HepG2 (cell line): ENCODE measurements at regions not wholly inside any gene's neighbourhood (a gene's known extent, or its start where the extent isn't known, plus 50 kb on each side); places are given as distances from the start of the nearest gene placed in this dataset.

Source experiments
- ATAC-seq: fragments of 200-7000 bp; cut with Tn5 transposase; 3 replicates; pipeline ENCODE4 v1.9.1; 2020; ENCODE audit warnings: mild to moderate bottlenecking, moderate library complexity
- BruUV-seq: library from RNA; stranded (reverse); fragments of 400-500 nt; replicated peaks from 2 replicates; lab custom pipeline; 2021; lab: Mats Ljungman, UMichigan
- CTCF ChIA-PET: fragments of 300-600 bp; formaldehyde crosslinking; extraction: SDS; loops from one replicate; lab custom pipeline; 2021; ENCODE audit warnings: low total read pairs, inconsistent platforms, low intra/inter-chr PET ratio; lab: Yijun Ruan, JAX
- POLR2A ChIA-PET: fragments of 350-600 bp; sonication (Branson Sonifier 250); formaldehyde crosslinking; loops from one replicate; lab custom pipeline; 2020; ENCODE audit warnings: antibody characterized with exemption, inconsistent platforms; lab: Yijun Ruan, JAX
- DNase-seq: peaks from one replicate; pipeline ENCODE4 v3.0.0-alpha.2; 2015; ENCODE audit warnings: low spot score
- FAIRE-seq: peaks from 3 replicates; lab custom pipeline; 2011; peaks lifted over from hg19 to GRCh38; lab: Jason Lieb, UNC
- H2AFZ ChIP-seq: one replicate; pipeline ENCODE4 v1.6.1; 2011; ENCODE audit warnings: low read length, inconsistent platforms
- H3K27ac ChIP-seq: fragments of 300-600 bp; 3 replicates; pipeline ENCODE4 v1.8.0; 2011; ENCODE audit warnings: mixed run types, mild to moderate bottlenecking, mixed read lengths, low read length, inconsistent platforms; ENCODE audit not compliant: insufficient read depth; ENCODE audit errors: extremely low read length
- H3K27me3 ChIP-seq, 2 experiments: fragments of 200-600 bp in 1 of 2; 2 replicates in 1 of 2; 3 replicates in 1 of 2; pipeline versions ENCODE4 v1.6.0 to v1.8.0; 2011; ENCODE audit warnings: low read length in 2 of 2, mild to moderate bottlenecking in 2 of 2, moderate library complexity in 2 of 2, inconsistent platforms in 1 of 2; ENCODE audit not compliant: insufficient read depth in 2 of 2, control insufficient read depth in 1 of 2
- H3K36me3 ChIP-seq, 2 experiments: fragments of 200-600 bp in 1 of 2; replicated peaks in 1 of 2; 2 replicates in 1 of 2; 3 replicates in 1 of 2; pipeline versions ENCODE4 v1.5.1 to v1.8.0; 2011; ENCODE audit warnings: low read length in 2 of 2, inconsistent platforms in 1 of 2; ENCODE audit not compliant: insufficient read depth in 2 of 2, control insufficient read depth in 1 of 2
- H3K4me1 ChIP-seq: 2 replicates; pipeline ENCODE4 v1.5.1; 2012; ENCODE audit warnings: low read length, inconsistent platforms; ENCODE audit not compliant: insufficient read depth
- H3K4me2 ChIP-seq: 2 replicates; pipeline ENCODE4 v1.6.0; 2011; ENCODE audit warnings: low read depth, low read length, inconsistent platforms
- H3K4me3 ChIP-seq, 3 experiments: fragments of 200-600 bp in 1 of 3; sonication (generic), shearing (Covaris generic) in 1 of 3; replicated peaks in 1 of 3; 2 replicates each; pipeline ENCODE4 v1.5.1; 2011 to 2016; ENCODE audit warnings: low read length in 3 of 3, inconsistent platforms in 2 of 3, low read depth in 2 of 3, mild to moderate bottlenecking in 2 of 3, control low read depth in 1 of 3, mixed read lengths in 1 of 3; ENCODE audit not compliant: insufficient read depth in 1 of 3
- H3K79me2 ChIP-seq: one replicate; pipeline ENCODE4 v1.6.1; 2011; ENCODE audit warnings: low read length, inconsistent platforms; ENCODE audit not compliant: insufficient read depth
- H3K9ac ChIP-seq: 2 replicates; pipeline ENCODE4 v1.6.0; 2011; ENCODE audit warnings: mild to moderate bottlenecking, low read depth, low read length, inconsistent platforms; ENCODE audit not compliant: insufficient read depth
- H3K9me3 ChIP-seq: 2 replicates; pipeline ENCODE4 v1.5.1; 2012; ENCODE audit warnings: mild to moderate bottlenecking, low read length
- H4K20me1 ChIP-seq: 2 replicates; pipeline ENCODE4 v1.6.0; 2011; ENCODE audit warnings: inconsistent platforms, mild to moderate bottlenecking, low read length, moderate library complexity; ENCODE audit not compliant: insufficient read depth
- ATM ChIP-seq: fragments of 450-650 bp; IDR thresholded peaks from 2 replicates; pipeline ENCODE4 v1.7.1; 2017; ENCODE audit warnings: mild to moderate bottlenecking, borderline replicate concordance
- KLF6 ChIP-seq: IDR thresholded peaks from 2 replicates; pipeline ENCODE4 v1.8.0; 2016; ENCODE audit warnings: missing biosample characterization, missing genetic modification reagents
- SETDB1 ChIP-seq: sonication (generic); formaldehyde crosslinking; IDR thresholded peaks from 2 replicates; pipeline ENCODE4 v1.5.1; 2020; ENCODE audit warnings: missing genetic modification reagents, mild to moderate bottlenecking, borderline replicate concordance
- YEATS2 ChIP-seq: sonication (generic); formaldehyde crosslinking; IDR thresholded peaks from 2 replicates; pipeline ENCODE4 v1.4.0; 2020; ENCODE audit warnings: missing genetic modification reagents, borderline replicate concordance
- ZNF629 ChIP-seq: sonication (generic); formaldehyde crosslinking; conservative IDR thresholded peaks from 2 replicates; pipeline ENCODE4 v1.5.0; 2020; ENCODE audit warnings: missing genetic modification reagents
- WGBS: methylation state at CpG from one replicate; pipeline ENCODE4 v1.1.6; 2017; ENCODE audit warnings: low lambda C conversion rate; 5-methylcytosine and 5-hydroxymethylcytosine counted together
- in situ Hi-C: cut with HindIII; loops from 2 replicates; pipeline ENCODE4 v1.10.0; 2017; ENCODE audit warnings: low pct_unique_long_range_greater_than_20kb; ENCODE audit not compliant: extremely low pct_ligation_motif_present
- intact Hi-C: fragments of 100-400 bp; cut with micrococcal nuclease; formaldehyde crosslinking; loops from one replicate; pipeline ENCODE4 v1.10.0; 2022; ENCODE audit not compliant: unreplicated experiment
- TF ChIP-seq, protein P1 (sequence below): sonication (generic); formaldehyde crosslinking; IDR thresholded peaks from 2 replicates; pipeline ENCODE4 v1.5.1; 2020; ENCODE audit warnings: missing genetic modification reagents, mild to moderate bottlenecking, borderline replicate concordance
- TF ChIP-seq, protein P2 (sequence below): sonication (generic); formaldehyde crosslinking; IDR thresholded peaks from 2 replicates; pipeline ENCODE4 v1.4.0; 2020; ENCODE audit warnings: missing genetic modification reagents
- TF ChIP-seq, protein P3 (sequence below): sonication (generic); formaldehyde crosslinking; IDR thresholded peaks from 2 replicates; pipeline ENCODE4 v1.5.0; 2020; ENCODE audit warnings: mild to moderate bottlenecking, missing genetic modification reagents, borderline replicate concordance

DNA sequence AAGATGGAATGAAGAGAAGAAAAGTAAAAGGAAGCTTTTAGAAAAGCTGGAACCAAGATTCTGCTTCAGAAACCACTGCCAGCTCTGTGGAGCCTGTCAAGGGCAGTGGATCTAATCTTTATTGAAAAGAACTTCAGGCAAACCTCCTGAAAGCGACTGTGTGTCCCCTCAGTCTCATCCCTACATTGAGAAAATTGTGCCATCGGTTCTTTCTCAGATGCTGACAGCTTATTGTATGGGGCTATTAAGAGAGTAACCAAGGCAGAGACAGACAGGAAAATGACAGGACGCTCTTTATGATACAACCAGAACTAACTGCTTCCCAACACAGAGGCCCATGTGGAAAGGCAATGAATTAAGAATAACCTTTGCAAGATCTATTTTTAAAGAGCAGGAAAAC is 763.2 kb upstream of the CHAC2 start:
- Histone ChIP-seq H3K4me1 (no peaks in the 10 kb centered on the region), H3K27me3 (no peaks in the 10 kb centered on the region), H3K4me2 (no peak overlapping the region), H4K20me1 (no peaks in the 10 kb centered on the region), H3K9me3 (no peaks in the 10 kb centered on the region), H2AFZ (no peak overlapping the region), H3K79me2 (no peaks in the 10 kb centered on the region), H3K4me3 (no peak overlapping the region), H3K27ac (no peak overlapping the region)
- in situ Hi-C loops, result no loop called here
- no TSS peak for BruUV-seq
- intact Hi-C loops, result no loop called here
- ATAC-seq, result no peak
- 1% methylated on average over 3 of the region's 3 CpGs for WGBS
- no peak for FAIRE-seq
- TF ChIP-seq, protein P1, sequence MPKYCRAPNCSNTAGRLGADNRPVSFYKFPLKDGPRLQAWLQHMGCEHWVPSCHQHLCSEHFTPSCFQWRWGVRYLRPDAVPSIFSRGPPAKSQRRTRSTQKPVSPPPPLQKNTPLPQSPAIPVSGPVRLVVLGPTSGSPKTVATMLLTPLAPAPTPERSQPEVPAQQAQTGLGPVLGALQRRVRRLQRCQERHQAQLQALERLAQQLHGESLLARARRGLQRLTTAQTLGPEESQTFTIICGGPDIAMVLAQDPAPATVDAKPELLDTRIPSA (CRISPR knock-in tag), result no peak
- TF ChIP-seq, protein P2, sequence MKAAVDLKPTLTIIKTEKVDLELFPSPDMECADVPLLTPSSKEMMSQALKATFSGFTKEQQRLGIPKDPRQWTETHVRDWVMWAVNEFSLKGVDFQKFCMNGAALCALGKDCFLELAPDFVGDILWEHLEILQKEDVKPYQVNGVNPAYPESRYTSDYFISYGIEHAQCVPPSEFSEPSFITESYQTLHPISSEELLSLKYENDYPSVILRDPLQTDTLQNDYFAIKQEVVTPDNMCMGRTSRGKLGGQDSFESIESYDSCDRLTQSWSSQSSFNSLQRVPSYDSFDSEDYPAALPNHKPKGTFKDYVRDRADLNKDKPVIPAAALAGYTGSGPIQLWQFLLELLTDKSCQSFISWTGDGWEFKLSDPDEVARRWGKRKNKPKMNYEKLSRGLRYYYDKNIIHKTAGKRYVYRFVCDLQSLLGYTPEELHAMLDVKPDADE (CRISPR knock-in tag), result no peak
- no peak for TF ChIP-seq ZNF629 (CRISPR knock-in tag)
- TF ChIP-seq, protein P3, sequence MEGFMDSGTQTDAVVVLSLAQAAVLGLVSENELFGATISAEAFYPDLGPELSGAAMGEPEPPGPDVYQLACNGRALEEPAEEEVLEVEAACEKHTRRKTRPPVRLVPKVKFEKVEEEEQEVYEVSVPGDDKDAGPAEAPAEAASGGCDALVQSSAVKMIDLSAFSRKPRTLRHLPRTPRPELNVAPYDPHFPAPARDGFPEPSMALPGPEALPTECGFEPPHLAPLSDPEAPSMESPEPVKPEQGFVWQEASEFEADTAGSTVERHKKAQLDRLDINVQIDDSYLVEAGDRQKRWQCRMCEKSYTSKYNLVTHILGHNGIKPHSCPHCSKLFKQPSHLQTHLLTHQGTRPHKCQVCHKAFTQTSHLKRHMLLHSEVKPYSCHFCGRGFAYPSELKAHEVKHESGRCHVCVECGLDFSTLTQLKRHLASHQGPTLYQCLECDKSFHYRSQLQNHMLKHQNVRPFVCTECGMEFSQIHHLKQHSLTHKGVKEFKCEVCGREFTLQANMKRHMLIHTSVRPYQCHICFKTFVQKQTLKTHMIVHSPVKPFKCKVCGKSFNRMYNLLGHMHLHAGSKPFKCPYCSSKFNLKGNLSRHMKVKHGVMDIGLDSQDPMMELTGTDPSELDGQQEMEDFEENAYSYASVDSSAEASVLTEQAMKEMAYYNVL (CRISPR knock-in tag), result no peak
- TF ChIP-seq KLF6 (CRISPR knock-in tag), result no peak
- TF ChIP-seq SETDB1 (CRISPR knock-in tag), result no peak
- TF ChIP-seq YEATS2 (CRISPR knock-in tag), result no peak
- no peak for TF ChIP-seq ATM
- TF ChIP-seq, all 625 proteins: peak for 0
- ChIA-PET POLR2A (no interaction called here), CTCF (no interaction called here)
- Histone ChIP-seq H3K36me3 (no peaks in the 10 kb centered on the region), H3K9ac (no peak overlapping the region)
- DNase-seq, result no peak
